Fibroblast of the aortic adventitia (primary cell): ENCODE measurements at regions not wholly inside any gene's neighbourhood (a gene's known extent, or its start where the extent isn't known, plus 50 kb on each side); places are given as distances from the start of the nearest gene placed in this dataset.

Experiments used
- DNase-seq: peaks from one replicate; pipeline ENCODE4 v3.0.0-alpha.2; 2010; ENCODE audit warnings: low read depth
- H3K4me3 ChIP-seq: 2 replicates; pipeline ENCODE4 v1.5.1; 2011; ENCODE audit warnings: low read depth, mild to moderate bottlenecking, control low read depth, low read length, moderate library complexity
- TF ChIP-seq, protein P1 (sequence below): IDR thresholded peaks from 2 replicates; pipeline ENCODE4 v1.5.1; 2011; ENCODE audit warnings: mild to moderate bottlenecking, low read length, control low read depth, inconsistent platforms; ENCODE audit not compliant: insufficient read depth

DNA sequence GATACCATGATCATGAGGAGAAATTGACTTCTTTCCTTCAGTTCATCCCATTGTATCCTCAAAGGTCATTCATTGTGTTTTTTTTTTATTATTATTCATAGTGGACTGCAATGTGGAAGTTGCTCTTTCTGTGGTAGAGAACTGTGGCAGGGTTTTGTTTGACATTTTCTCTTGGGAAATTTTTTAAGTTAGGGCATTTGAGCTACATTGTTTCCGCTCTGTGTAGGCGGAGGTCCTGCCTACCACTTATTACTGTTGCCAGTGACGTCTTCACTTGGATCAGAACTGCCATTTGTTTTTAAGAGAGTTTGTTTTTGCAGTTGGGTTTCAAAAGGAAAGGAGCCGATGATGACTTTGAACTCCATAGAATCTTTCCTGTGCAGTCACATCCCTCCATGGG lies 287.4 kb upstream of the FMN2 start:
- H3K4me3 ChIP-seq = no peak overlapping the region
- DNase-seq = no peak
- TF ChIP-seq, protein P1, sequence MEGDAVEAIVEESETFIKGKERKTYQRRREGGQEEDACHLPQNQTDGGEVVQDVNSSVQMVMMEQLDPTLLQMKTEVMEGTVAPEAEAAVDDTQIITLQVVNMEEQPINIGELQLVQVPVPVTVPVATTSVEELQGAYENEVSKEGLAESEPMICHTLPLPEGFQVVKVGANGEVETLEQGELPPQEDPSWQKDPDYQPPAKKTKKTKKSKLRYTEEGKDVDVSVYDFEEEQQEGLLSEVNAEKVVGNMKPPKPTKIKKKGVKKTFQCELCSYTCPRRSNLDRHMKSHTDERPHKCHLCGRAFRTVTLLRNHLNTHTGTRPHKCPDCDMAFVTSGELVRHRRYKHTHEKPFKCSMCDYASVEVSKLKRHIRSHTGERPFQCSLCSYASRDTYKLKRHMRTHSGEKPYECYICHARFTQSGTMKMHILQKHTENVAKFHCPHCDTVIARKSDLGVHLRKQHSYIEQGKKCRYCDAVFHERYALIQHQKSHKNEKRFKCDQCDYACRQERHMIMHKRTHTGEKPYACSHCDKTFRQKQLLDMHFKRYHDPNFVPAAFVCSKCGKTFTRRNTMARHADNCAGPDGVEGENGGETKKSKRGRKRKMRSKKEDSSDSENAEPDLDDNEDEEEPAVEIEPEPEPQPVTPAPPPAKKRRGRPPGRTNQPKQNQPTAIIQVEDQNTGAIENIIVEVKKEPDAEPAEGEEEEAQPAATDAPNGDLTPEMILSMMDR = no peak

DNA sequence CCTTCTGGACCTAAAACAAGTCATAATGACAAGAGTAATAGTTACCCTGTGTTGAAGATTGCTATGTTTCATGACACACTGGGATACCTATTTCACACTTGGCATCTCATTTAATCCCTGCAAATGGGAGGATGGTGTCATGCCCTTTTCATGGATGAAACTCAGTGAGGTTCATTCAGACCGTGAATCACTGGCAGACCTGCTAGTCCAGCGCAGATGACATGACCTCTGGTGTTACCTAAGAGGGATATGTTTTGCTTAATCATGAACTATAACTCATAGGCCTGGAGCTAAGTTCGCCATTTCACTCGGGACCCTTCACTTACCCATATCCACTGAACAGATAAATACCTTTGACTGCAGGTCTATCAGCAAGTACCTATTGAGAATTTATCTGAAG lies 286.6 kb upstream of the FMN2 start:
- no peak overlapping the region for H3K4me3 ChIP-seq
- no peak for DNase-seq
- TF ChIP-seq, protein P1 = no peak

DNA sequence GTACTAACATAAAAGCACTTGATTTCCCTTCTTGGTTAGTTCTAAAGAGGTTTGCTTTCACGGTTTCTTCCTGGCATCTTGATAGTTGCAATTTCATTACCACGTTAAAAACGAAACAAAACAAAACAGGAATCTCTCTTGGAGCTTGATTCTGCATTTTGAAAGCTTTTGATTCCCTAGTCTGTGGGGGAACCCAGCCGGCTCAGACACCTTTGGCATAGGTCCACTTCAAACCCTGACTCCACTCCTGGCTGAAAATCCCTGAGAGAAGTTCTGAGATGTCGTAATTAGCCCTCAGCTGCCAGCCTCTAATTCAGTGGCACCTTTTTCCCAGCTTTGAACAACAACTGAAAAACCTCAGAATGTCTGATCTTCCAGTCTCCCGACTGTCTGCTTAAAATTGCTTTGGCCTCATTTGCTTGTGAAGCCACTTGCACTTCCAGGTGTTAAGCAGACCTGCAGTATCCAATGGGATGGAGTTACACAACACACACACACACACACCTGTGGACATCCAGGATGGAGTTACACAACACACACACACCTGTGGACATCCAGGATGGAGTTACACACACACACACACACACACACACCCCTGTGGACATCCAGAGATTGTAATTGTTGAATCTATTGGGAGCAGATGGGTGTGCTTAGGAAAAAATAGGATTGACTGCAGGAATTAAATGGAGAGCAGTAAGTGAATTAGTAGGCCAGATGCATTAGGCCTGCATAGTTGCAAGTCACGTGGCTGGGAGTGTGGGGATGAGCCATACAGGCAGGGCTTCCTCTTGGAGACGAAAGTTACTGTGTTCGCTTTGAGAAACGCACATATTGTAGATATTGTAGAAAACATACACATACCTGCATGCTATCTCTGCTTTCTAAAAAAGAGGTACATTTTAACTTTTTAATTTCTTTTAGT lies 285.6 kb upstream of the FMN2 start:
- no peak for DNase-seq
- TF ChIP-seq, protein P1 = no peak

DNA sequence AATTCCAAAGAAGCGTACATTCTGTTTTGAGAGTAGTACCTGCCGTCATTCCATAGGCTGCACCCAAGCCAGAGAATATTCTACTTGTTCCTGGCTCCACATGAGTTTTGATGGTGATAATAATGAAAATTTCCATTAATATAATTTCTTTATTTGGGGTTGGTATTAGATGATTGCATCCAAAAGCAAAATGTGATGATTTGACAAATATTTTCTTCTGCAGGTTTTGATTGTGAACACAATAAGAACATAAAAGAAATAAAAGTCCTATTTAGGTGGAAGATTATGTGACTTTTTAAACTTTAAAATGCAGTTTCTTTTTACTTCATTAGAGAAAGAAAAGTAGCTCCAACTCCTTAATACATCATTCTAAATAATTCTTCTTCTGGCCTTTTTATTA lies 284.8 kb upstream of the FMN2 start:
- H3K4me3 ChIP-seq = no peak overlapping the region
- no peak for DNase-seq
- TF ChIP-seq, protein P1 = no peak

More for the DNA sequence above, 285.6 kb upstream of the FMN2 start:
- H3K4me3 ChIP-seq = no peak overlapping the region

DNA sequence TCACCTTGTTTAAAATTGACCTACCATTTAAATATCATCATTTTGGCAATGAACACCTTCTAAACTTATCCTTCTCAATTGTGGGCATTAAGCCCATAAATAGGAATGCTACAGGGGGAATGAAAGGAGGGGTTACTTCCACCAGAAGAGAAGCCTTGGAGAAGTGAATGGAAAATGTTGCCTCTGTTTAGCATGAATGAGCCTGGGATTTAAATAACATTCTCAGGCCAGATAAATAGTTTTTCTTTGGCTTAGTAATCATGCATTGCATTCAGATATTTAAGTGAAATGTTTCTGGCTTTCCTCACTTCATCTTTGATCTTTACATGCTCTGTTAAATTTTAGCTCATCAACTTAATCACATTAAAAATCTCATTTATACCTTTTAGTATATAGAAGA lies 284.3 kb upstream of the FMN2 start:
- H3K4me3 ChIP-seq = no peak overlapping the region
- TF ChIP-seq, protein P1 = no peak
- no peak for DNase-seq

DNA sequence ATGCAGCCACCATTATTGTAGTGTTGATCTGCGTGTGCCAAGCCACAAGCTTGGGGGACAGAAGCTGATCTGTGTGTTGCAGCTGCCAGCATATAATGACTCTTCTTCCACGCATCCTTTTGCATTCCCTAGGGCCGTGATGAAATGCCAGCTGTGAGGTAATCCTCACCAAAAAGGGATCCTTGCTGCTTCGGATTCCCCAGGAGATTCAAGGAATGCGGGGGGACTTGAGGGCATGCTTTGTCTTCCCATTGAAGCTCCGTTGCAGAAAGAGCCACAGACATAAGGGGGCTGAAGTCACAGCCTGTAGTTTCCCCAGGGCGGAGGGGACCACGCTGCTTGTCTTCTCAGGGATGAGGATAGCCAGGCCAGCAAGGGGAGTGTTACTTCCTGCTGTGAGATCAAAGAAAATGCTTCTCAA lies 281.6 kb upstream of the FMN2 start:
- TF ChIP-seq, protein P1 = no peak
- H3K4me3 ChIP-seq = no peak overlapping the region
- DNase-seq = no peak
